Testis (tissue), 2 donors: ENCODE measurements at regions not wholly inside any gene's neighbourhood (a gene's known extent, or its start where the extent isn't known, plus 50 kb on each side); places are given as distances from the start of the nearest gene placed in this dataset.

Experiments
- CTCF ChIP-seq, 3 experiments: fragments of 450-650 bp in 2 of 3; fragments of 200-600 bp in 1 of 3; sonication (generic) in 1 of 3; IDR thresholded peaks; one replicate each; pipeline ENCODE4 v1.5.1; 2016 to 2019; ENCODE audit warnings: antibody characterized with exemption in 3 of 3, mild to moderate bottlenecking in 2 of 3, moderate library complexity in 1 of 3
- POLR2A ChIP-seq: fragments of 450-650 bp; IDR thresholded peaks from one replicate; pipeline ENCODE4 v1.6.1; 2017; ENCODE audit warnings: antibody characterized with exemption, mild to moderate bottlenecking, moderate library complexity

DNA sequence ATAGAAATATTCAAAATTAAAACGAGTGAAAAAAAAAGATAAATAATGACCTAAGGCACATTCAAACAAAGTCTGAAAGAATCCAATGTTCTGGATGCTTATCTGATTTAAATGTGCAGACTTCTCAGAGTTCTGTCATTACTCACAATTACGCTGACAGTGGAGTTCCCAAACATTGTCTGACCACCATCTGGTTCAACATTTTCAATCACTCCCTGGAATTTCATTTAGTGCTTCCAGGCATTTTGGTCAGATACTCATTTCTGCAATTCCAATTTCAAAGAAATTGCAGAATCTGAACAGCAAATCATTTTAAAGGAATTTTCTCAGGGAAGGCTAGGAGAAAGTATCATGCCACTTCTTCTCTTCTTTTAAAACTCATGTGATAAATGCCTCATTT lies 398.2 kb upstream of the PDE3A start:
- TF ChIP-seq CTCF (IDR thresholded peaks at IDR 0.05) (no peak), POLR2A (no peak)
